Neuron (in vitro differentiated cells): ENCODE measurements at regions not wholly inside any gene's neighbourhood (a gene's known extent, or its start where the extent isn't known, plus 50 kb on each side); places are given as distances from the start of the nearest gene placed in this dataset.

Experiments used
- H2AFZ ChIP-seq: one replicate; pipeline ENCODE4 v1.6.1; 2013; ENCODE audit warnings: low read depth, mild to moderate bottlenecking, inconsistent platforms, low read length, moderate library complexity
- H3K27me3 ChIP-seq: one replicate; pipeline ENCODE4 v1.6.1; 2013; ENCODE audit warnings: low read length; ENCODE audit not compliant: insufficient read depth
- H3K36me3 ChIP-seq: one replicate; pipeline ENCODE4 v1.6.1; 2013; ENCODE audit warnings: low read length; ENCODE audit not compliant: insufficient read depth
- H3K4me1 ChIP-seq: one replicate; pipeline ENCODE4 v1.6.1; 2013; ENCODE audit warnings: low read length; ENCODE audit not compliant: insufficient read depth
- H3K4me3 ChIP-seq: 2 replicates; pipeline ENCODE4 v1.5.1; 2013; ENCODE audit warnings: mild to moderate bottlenecking, low read length, moderate library complexity
- H3K9me3 ChIP-seq: one replicate; pipeline ENCODE4 v1.6.1; 2013; ENCODE audit warnings: low read length

DNA sequence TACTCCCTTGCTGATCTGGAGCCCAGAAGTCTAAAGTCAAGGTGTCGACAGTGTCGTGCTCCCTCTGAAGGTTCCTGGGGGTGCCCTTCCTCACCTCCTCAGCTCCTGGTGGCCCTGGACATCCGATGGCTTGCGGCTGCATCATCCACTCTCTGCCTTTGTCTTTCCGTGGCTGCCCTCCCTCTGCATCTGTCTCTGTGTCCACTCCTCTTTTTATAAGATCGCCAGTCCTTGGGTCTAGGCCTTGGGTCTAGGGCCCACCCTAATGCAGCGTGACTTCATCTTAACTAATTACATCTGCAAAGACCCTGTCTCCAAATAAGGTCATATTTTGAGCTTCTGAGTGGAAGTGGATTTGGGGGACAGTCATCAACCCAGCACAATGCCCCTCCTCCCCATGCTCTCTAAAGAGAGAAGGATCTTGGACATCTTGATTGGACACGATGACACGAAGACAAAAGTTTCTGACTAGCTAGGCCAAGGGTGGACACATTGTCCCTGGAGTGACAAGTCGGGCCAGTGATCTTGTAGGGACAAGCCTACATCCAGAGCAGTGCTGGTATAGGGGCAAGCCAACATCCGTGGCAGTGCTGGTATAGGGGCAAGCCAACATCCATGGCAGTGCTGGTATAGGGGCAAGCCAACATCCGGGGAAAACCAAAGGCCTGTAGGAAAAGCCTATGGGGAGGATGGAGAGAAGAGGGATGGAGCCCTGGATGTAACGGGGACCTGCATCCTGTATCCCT lies 93.9 kb upstream of the DIO3 start:
- no peak overlapping the region for H3K4me3 ChIP-seq
- no peaks in the 10 kb centered on the region for H3K36me3 ChIP-seq
- no peaks in the 10 kb centered on the region for H3K27me3 ChIP-seq
- H3K9me3 ChIP-seq = no peaks in the 10 kb centered on the region
- no peak overlapping the region for H2AFZ ChIP-seq
- peaks cover 12% of the 10 kb centered on the region for H3K4me1 ChIP-seq

DNA sequence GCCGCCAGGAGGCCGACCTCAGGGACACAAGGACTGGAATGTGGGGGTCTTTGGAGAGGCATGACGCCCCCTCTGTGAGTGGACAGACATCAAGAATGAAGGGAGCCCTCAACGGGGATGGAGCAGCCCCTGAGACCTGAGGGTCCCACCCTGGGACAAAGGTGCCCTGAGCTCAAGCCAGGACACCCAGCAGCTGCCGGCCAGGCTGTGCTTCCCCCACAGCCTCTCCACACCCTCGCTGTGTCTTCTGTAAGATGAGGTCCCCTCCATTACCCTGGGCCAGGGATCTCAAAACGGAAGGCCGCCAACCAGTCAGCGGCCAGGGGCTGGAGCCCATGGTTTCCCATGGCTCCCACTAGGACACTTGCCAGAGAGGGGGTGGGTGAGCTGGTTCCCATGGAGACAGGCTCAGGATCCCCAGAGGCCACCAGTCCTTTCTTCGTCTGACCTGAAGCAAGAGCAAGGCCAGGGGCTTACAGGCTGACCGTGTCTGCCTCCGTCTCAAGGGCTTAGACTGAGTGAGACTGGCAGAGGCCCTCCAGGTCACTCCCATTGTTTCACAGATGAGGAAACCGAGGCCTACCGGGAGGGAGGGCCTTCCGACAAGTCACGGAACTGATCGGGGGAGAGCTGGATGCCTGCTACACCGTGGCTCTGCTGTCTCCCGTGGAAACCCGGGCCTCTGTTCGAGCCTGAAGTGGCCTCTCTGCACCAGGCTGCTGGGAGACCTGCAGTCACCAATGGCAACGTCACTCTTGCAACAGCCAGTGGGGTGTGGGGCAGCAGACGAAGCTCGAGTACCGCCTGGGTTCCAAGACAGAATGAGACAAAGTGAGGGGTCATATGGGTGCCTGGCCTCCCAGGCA lies 91.7 kb upstream of the DIO3 start:
- Histone ChIP-seq H3K4me3 (no peak overlapping the region), H3K27me3 (no peaks in the 10 kb centered on the region), H3K36me3 (no peaks in the 10 kb centered on the region), H2AFZ (no peak overlapping the region), H3K9me3 (no peaks in the 10 kb centered on the region), H3K4me1 (peaks cover 12% of the 10 kb centered on the region)

DNA sequence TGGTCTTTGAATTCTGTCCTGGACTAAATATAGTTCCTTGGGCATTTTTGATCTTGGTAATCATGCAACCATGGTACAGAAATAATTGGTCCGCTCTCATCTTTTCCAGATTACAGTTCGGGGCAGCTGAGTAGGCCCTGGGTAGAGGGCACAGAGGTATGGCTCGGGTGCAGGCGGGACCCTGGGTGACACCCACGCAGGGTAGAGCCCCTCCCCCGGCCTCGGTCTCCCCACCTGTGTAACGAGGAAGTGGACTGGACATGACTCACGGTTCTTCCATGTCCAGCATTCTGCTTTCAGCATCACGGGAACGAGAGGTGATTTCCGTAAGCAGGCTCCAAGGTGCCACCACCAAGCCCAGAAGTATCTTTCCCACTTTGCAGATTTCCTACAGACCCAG lies 91.0 kb upstream of the DIO3 start:
- Histone ChIP-seq H3K27me3 (no peaks in the 10 kb centered on the region), H2AFZ (no peak overlapping the region), H3K36me3 (no peaks in the 10 kb centered on the region), H3K9me3 (no peaks in the 10 kb centered on the region), H3K4me3 (no peak overlapping the region), H3K4me1 (peaks cover 16% of the 10 kb centered on the region)

DNA sequence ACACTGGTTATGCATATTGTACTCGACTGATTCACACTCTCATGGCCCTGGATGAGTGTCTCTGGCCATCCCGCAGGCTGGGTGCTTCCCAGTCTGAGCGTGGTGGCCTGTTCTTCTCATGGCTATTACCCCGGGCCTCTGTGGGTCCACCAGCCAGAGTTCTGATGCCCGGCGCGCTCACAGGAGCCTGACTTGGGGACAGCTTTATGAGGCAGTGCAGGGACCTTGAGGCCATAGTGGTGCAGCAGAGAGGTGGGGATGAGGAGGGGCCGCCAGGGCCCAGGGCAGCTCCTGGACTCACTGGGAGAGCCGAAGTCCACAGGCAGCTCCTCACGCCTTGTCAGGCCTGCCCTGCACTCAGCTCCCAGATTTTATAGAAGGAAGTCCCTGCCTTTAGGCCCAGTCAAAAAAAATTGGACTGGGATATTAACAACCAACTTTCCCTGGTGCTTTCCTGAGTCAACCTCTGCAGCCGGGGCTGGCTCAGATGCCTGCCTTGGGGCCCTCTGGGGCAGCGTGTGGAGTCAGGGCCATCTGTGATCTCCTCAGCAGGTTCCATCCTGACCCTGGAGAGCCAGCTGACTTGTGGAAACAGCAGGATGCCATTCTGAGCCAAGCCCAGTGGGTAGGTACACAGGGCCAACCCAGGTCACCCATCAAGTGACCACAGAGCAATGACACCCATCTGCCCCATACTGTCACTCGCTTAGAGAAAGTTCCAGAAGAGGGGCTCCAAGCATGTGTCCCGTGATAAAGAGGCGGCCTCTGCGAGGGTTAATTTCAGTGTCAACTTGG lies 89.4 kb upstream of the DIO3 start:
- H3K36me3 ChIP-seq = no peaks in the 10 kb centered on the region
- no peak overlapping the region for H3K4me3 ChIP-seq
- H3K27me3 ChIP-seq = no peaks in the 10 kb centered on the region
- H3K4me1 ChIP-seq = peaks cover 16% of the 10 kb centered on the region
- no peaks in the 10 kb centered on the region for H3K9me3 ChIP-seq
- no peak overlapping the region for H2AFZ ChIP-seq

DNA sequence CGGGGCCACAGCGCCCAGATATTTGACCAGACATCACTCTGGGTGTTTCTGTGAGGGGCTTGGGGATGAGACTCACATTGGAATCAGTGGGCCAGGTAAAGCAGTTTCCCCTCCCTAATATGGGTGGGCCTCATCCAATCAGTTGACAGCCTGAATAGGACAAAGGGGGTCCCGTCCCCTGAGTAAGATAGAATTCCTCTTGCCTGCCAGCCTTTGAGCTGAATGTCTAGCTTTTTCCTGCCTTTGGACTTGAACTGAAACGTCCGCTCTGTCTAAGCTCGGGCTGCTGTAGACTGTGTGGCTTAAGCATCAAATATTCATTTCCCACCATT lies 88.8 kb upstream of the DIO3 start:
- peaks cover 16% of the 10 kb centered on the region for H3K4me1 ChIP-seq
- no peaks in the 10 kb centered on the region for H3K27me3 ChIP-seq
- no peaks in the 10 kb centered on the region for H3K36me3 ChIP-seq
- H2AFZ ChIP-seq = no peak overlapping the region
- no peak overlapping the region for H3K4me3 ChIP-seq
- no peaks in the 10 kb centered on the region for H3K9me3 ChIP-seq

DNA sequence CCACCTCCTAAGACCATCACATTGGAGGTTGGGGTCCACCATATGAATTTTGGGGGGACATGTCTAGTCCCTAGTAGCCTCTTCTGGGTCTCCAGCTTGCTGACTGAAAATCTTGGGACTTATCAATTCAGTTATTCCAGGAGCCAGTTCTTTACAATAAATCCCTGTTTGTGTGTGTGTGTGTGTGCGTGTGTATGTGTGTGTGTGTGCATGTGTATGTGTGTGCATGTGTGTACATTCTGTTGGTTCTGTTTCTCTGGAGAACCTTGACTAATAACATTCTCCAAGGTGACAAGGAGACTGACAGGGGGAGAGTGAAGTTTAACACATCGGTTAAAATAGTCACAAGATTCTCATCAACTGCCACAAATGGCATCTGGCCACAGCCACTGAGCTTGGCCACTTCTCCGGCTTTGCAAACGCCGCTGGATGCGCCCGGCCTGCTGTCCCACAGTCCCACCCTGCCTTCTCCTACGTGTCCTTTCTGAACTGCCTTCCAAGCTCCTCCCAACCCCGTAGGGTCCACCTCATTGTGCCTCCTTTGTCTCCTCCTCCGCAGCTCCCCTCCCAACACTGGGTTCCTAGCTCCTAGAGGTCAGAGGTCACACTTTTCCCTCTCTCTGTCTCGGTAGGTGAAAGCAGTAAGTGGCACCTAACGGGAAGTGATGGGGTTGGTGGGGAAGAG lies 88.1 kb upstream of the DIO3 start:
- Histone ChIP-seq H3K4me3 (no peak overlapping the region), H3K4me1 (peaks cover 16% of the 10 kb centered on the region), H3K27me3 (no peaks in the 10 kb centered on the region), H3K36me3 (no peaks in the 10 kb centered on the region), H2AFZ (no peak overlapping the region), H3K9me3 (no peaks in the 10 kb centered on the region)

DNA sequence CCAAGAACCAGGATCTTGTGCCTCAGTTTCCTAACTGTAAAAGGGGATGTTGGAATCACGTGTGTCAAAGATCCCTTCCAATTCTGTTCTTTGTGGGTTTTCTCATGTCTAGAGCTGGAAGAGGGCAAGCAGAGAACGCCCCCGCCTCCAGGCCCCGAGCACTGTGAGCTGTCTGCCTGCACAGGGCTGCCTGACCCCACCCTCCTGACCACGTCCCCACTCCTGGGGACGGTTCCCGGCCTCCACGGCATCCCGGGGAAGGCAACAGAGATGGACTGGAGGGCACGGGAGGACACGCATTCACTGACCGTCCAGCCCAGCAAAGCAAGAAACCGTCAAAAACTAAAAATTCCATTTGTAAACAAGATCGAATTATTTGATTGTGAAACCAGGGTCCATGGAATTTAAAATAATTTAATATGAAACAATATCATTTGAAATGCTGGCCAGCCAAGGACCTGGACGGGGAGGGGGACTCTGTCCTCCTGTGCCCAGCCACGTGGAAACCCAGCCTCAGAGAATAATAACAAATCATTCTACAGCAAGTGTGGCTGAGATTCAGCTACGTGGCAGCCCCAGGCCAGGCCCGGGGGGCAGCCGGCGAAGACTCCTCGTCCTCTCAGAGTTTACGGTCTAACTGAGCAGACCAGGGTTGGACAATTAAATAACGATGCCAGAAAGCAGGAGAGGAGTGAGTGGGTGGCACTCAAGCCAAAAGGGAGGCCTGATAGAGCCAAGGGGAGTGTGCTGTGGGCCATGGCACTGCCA lies 87.3 kb upstream of the DIO3 start:
- peaks cover 16% of the 10 kb centered on the region for H3K4me1 ChIP-seq
- no peaks in the 10 kb centered on the region for H3K9me3 ChIP-seq
- H2AFZ ChIP-seq = no peak overlapping the region
- no peak overlapping the region for H3K4me3 ChIP-seq
- H3K36me3 ChIP-seq = no peaks in the 10 kb centered on the region
- H3K27me3 ChIP-seq = no peaks in the 10 kb centered on the region

DNA sequence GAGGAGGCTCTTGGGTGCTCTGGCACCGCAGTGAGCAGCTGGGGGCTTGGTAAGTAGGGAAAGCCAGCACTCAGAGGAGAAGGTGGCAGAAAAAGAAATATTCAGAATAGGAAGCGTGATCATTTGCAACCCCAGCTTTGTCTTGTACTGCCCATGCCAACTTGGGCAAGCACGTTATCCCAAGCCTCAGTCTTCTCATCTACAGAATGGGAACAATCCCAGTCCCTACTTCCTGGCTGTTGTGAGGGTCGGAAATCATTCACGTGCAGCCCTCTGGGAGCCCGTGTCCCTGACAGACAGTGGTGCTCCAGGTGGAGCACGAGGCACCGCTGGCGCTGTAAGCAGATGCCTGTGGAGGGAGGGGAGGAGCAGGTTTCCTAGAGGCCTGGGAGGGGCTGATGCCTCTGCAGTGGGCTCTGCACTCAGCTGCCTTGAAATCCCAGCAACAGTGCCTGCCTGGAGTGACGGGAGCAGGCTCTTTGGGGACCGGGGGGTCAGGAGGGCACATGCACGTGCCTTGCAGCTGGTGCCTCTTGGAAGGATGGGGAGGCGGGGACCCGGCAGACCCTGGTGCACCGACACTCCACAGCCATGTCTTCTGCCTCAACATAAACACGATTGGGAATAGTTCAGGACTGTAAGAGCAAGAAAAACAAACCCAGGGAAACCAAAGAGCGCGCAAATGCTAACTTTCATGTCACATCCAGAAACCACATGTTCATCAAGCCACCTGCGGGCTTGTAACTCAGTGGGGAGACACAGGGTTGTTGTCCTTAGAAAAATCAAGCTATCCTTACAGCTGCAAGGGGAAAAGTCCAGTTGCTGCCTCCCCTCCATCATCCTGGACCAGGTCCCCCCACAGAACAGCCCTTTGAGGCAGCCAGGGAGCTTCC lies 86.5 kb upstream of the DIO3 start:
- Histone ChIP-seq H3K36me3 (no peaks in the 10 kb centered on the region), H3K4me3 (no peak overlapping the region), H2AFZ (no peak overlapping the region), H3K27me3 (no peaks in the 10 kb centered on the region), H3K9me3 (no peaks in the 10 kb centered on the region), H3K4me1 (peaks cover 11% of the 10 kb centered on the region)

DNA sequence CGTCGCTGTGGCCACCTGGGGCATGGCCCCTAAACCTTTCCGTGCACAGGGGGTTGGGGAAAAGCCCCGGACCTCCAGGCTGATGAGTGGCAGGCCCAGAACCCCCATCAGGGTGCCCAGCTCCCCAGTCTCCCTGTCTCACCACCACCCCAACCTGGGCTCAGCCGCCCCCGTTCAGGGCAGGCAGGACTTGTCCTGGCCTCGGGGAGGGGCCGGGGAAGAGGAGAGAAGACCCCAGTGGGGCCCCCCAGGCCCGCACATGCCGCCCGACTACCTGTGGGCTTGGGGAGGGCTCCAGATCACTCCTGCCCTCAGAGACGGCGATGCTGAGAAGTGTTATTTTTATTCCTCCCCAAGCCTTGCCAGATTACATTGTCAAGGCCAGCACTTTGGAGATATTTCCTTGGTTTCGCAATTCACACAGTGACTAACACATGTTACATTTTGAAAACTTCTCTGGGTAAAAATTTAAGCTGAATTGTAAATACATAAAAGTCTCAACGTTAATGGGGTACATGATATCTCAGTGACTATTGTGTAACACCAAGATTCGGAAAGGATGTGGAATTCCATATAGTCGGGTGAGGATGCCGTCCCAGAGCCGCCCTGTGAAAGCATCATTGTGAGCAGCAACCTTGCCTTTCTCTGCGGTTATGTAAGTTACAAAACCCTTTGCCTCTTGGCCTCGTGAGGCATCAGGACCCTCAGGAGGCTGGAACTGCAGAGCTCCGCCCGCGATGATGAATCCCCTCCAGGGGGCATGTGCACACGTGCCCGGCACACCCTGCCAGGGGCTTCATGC lies 85.6 kb upstream of the DIO3 start:
- Histone ChIP-seq H3K4me3 (no peak overlapping the region), H3K9me3 (no peaks in the 10 kb centered on the region), H2AFZ (no peak overlapping the region), H3K27me3 (no peaks in the 10 kb centered on the region), H3K36me3 (no peaks in the 10 kb centered on the region), H3K4me1 (peaks cover 4% of the 10 kb centered on the region)

DNA sequence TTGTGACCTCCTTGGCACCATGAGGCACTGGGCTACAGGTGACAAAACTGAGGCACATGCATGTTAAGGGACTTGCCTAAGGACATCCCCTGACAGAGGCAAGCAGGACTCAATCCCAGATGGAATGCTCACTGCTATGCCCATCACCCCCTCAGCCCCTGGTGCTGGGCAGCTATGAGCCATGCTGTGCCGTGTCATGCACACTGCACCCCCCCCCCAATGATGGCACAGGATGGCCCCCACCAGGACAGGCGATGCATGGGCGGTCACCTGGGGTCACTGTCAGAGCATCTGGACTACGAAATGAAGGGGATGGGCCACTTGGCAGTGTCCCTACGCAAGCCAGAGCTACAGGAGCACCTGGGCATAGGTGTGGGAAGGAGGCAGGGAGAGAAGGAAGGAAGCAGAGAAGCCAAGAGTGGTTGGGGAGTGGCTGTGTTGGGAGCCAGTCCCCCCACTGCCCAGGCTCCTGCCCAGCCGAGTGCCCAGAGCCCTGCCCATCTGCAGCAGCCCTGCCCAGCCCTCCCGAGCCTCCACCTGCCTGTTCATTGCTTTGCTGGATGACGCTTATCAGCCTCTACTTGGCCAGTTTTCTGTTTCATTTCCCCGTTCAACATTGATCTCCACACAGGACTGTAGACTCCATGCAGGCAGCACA lies 84.9 kb upstream of the DIO3 start:
- peaks cover 4% of the 10 kb centered on the region for H3K4me1 ChIP-seq
- no peaks in the 10 kb centered on the region for H3K36me3 ChIP-seq
- no peak overlapping the region for H3K4me3 ChIP-seq
- no peaks in the 10 kb centered on the region for H3K27me3 ChIP-seq
- no peaks in the 10 kb centered on the region for H3K9me3 ChIP-seq
- H2AFZ ChIP-seq = no peak overlapping the region
